ENCODE measurements at regions not wholly inside any gene's neighbourhood (a gene's known extent, or its start where the extent isn't known, plus 50 kb on each side); places are given as distances from the start of the nearest gene placed in this dataset.

GRCh38 chr12:108043286-108043685 is 85.8 kb upstream of the WSCD2 start:
- DNase-seq = no peak

- DNase-seq = no peak
Observed at GRCh38 chr12:108043750-108044533, 85.1 kb upstream of the WSCD2 start.

GRCh38 chr12:108046135-108046534 is 83.0 kb upstream of the WSCD2 start:
- no peak for DNase-seq

- DNase-seq = no peak
Observed at GRCh38 chr12:108046650-108047049, 82.4 kb upstream of the WSCD2 start.

- DNase-seq = no peak
Observed at GRCh38 chr12:108047071-108047550, 82.0 kb upstream of the WSCD2 start.

- DNase-seq = no peak
Observed at GRCh38 chr12:108048686-108049085, 80.4 kb upstream of the WSCD2 start.

- no peak for DNase-seq
Observed at GRCh38 chr12:108050696-108051095, 78.4 kb upstream of the WSCD2 start.

GRCh38 chr12:108052260-108052659 is 76.8 kb upstream of the WSCD2 start:
- no peak for DNase-seq

- DNase-seq = no peak
Observed at GRCh38 chr12:108053512-108053911, 75.6 kb upstream of the WSCD2 start.

- DNase-seq = no peak
Observed at GRCh38 chr12:108054496-108054895, 74.6 kb upstream of the WSCD2 start.

GRCh38 chr12:108055141-108055540 is 73.9 kb upstream of the WSCD2 start:
- DNase-seq = no peak

- no peak for DNase-seq
Observed at GRCh38 chr12:108060067-108060466, 69.0 kb upstream of the WSCD2 start.

- no peak for DNase-seq
Observed at GRCh38 chr12:108060903-108061302, 68.2 kb upstream of the WSCD2 start.

- no peak for DNase-seq
Observed at GRCh38 chr12:108063192-108063591, 65.9 kb upstream of the WSCD2 start.

- DNase-seq = no peak
Observed at GRCh38 chr12:108065069-108065468, 64.0 kb upstream of the WSCD2 start.

- no peak for DNase-seq
Observed at GRCh38 chr12:108066583-108067577, 62.2 kb upstream of the WSCD2 start.

- no peak for DNase-seq
Observed at GRCh38 chr12:108069651-108070165, 59.4 kb upstream of the WSCD2 start.

- no peak for DNase-seq
Observed at GRCh38 chr12:108075561-108075960, 53.5 kb upstream of the WSCD2 start.

GRCh38 chr12:108076556-108076955 is 52.5 kb upstream of the WSCD2 start:
- no peak for DNase-seq

- no peak for DNase-seq
Observed at GRCh38 chr12:108078428-108078827, 50.7 kb upstream of the WSCD2 start.
